NT2/D1 (cell line): ENCODE measurements at regions not wholly inside any gene's neighbourhood (a gene's known extent, or its start where the extent isn't known, plus 50 kb on each side); places are given as distances from the start of the nearest gene placed in this dataset.

ENCODE experiments used
- SUZ12 ChIP-seq: IDR thresholded peaks from 2 replicates; pipeline ENCODE4 v1.6.1; 2011; ENCODE audit not compliant: insufficient read length, insufficient read depth; ENCODE audit errors: extremely low read depth
- YY1 ChIP-seq: IDR thresholded peaks from 2 replicates; pipeline ENCODE4 v1.6.1; 2011; ENCODE audit not compliant: insufficient read length, insufficient read depth
- ZNF274 ChIP-seq: IDR thresholded peaks from 2 replicates; pipeline ENCODE4 v1.6.1; 2011; ENCODE audit warnings: mild to moderate bottlenecking, low read depth, low read length

- no peak for TF ChIP-seq YY1
- TF ChIP-seq ZNF274, result no peak
- TF ChIP-seq SUZ12, result no peak
Observed at GRCh38 chr4:84279678-84280077, 219.4 kb downstream of the NKX6-1 start.
